Coronary artery (tissue), 2 donors: ENCODE measurements at regions not wholly inside any gene's neighbourhood (a gene's known extent, or its start where the extent isn't known, plus 50 kb on each side); places are given as distances from the start of the nearest gene placed in this dataset.

Experiments
- DNase-seq: peaks from one replicate; pipeline ENCODE4 v3.0.0-alpha.2; 2017; ENCODE audit warnings: low spot score
- H3K27ac ChIP-seq, 2 donors: fragments of 200-600 bp; sonication (generic); one replicate each; pipeline ENCODE4 v1.5.1; 2016 to 2019
- H3K4me3 ChIP-seq: fragments of 200-600 bp; sonication (generic); 2 replicates; pipeline ENCODE4 v1.5.1; 2016; ENCODE audit warnings: mild to moderate bottlenecking, moderate library complexity
- TF ChIP-seq, protein P1 (sequence below): fragments of 200-600 bp; sonication (generic); IDR thresholded peaks from one replicate; pipeline ENCODE4 v1.5.1; 2019; ENCODE audit warnings: antibody characterized with exemption

DNA sequence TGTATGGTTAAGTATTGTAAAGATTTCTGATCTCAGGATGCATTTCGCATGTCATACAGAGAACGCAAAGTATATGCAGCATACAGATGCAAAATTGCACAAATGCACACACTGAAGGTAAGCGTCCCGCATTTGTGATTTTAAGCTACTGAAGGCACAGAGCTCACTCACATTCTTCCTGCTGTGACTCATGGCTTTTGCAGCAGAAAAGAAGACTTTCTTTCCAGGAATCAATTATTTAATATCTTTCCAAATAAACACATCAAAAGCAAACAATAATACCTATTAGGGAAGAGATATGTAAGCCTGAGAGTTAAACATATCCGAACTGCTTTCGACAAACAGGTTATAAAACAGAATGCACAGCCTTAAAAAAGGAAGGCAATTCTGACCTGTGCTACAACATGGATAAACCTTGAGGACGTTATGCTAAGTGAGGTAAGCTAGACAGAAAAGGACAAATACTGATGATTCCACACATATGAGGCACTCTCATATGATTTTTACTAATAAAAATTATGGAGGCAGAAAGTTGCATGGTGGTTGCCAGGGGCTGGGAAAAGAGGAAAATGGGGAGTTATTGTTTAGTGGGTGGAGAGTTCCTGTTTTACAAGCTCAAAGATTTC, 109.0 kb downstream of the TFAP2A start:
- H3K4me3 ChIP-seq, result no peak overlapping the region
- TF ChIP-seq, protein P1, sequence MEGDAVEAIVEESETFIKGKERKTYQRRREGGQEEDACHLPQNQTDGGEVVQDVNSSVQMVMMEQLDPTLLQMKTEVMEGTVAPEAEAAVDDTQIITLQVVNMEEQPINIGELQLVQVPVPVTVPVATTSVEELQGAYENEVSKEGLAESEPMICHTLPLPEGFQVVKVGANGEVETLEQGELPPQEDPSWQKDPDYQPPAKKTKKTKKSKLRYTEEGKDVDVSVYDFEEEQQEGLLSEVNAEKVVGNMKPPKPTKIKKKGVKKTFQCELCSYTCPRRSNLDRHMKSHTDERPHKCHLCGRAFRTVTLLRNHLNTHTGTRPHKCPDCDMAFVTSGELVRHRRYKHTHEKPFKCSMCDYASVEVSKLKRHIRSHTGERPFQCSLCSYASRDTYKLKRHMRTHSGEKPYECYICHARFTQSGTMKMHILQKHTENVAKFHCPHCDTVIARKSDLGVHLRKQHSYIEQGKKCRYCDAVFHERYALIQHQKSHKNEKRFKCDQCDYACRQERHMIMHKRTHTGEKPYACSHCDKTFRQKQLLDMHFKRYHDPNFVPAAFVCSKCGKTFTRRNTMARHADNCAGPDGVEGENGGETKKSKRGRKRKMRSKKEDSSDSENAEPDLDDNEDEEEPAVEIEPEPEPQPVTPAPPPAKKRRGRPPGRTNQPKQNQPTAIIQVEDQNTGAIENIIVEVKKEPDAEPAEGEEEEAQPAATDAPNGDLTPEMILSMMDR, result no peak
- DNase-seq, result no peak

DNA sequence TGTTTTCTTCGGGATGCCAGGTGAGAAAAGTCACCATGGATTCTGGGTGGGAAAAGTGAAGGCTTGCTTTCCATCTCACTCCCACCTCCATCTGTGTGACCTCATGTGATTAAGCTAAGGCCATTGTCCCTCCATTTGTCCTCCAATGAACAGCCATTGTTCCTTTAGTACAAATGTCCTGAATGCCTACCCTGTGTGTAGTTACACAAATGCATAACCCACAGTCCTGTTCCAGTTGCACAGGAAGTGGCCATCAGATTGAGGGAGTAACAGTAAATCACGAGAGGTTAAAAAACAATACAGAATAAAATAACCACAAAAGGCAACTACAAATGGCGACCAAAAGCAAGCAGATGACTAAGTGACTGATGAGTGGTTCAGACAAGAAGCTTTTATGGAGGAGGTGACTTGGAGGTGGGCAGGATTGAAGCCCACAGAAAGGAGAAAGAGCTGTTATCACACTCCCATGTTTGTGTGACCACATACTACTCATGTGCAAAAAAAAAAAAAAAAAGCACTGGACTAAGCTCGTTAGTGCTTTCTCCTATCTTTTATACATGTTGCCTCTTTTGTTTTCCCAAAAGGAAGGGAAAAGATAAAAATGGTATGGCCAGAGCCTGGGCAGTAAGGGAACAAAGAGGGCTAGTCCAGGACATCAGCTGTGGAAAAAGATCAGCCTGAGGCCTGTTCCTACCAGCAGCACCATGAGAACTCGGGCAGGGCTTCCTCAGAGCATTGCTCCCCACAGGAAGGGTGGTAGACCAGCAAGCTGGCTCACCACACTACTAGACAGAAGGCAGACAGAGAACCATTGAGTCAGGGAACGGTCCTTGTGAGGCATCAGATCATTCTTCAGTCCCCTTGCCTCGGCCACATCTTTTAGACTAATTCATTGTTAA, 111.0 kb downstream of the TFAP2A start:
- TF ChIP-seq, protein P1, result no peak
- Histone ChIP-seq H3K27ac (no peak overlapping the region), H3K4me3 (no peak overlapping the region)
- no peak for DNase-seq

More for the DNA sequence above, 109.0 kb downstream of the TFAP2A start:
- no peak overlapping the region for H3K27ac ChIP-seq

DNA sequence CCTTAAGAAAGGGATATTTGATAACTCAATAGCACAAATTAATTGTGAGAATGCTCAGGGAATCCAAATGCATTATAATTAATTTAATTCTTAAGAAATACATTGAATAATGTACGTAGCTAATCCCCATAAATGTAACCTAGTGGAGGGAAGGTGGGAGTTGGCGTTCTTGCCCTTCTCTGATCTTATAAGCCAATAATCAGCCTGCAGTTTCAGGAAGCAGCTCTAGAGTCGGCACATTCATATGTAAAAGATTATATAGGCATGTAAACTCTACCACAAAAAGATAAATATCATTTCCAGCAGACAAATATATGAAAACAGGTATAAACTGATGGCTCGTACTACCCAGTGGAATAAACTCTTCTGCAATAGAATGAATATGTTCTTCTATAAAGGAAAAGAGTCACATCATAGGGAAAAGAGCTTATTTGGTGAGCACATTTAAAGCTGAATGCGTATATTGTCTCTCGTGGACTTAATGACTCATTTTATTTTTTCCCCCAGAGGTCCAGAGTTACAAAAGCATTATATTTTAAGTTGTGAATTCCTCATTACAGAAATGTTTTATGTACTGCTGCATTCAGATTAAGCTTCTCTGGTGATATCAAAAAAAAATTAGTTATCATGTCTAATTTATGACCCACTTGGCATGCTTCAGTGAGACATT, 112.2 kb downstream of the TFAP2A start:
- Histone ChIP-seq H3K27ac (no peak overlapping the region), H3K4me3 (no peak overlapping the region)
- TF ChIP-seq, protein P1, result no peak
- DNase-seq, result no peak

DNA sequence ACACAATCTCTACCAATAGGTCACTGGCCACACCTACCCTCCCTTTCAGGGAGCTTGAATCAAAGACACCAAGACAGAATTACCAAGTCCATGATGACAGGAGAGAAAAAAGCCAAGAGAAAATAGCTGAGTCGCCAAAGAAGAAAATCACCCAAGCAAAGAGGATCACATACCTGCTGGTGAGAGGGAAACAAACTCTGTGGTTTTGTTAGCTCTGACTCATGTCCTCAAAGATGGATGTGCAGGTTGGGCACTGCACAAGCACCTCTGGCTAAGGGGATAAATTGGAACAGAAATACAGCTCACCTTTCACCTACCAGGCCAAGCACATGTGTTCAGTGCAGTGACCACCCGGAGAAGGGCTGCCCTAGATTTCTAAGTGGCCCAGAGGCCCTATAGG, 114.8 kb downstream of the TFAP2A start:
- Histone ChIP-seq H3K4me3 (no peak overlapping the region), H3K27ac (no peak overlapping the region)
- no peak for DNase-seq
- TF ChIP-seq, protein P1, result no peak

DNA sequence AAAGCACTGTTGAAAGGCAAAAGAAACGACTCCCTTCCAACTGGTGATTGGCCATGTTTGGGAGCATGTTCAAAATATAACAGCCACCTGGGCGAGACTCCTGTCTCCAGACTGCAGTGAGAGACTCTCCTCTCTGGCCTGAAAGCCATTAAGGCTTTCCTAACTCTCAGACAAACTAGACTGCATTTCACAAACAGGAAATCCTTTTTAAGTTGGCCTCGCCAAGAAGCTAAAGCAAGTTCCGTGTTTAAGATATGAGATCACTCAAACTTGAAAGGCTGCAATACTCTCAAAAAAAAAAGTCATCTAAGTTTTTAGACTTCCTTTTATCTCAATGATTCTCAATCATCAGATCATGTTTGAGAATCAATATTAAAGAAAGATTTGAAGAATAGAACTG, 117.0 kb downstream of the TFAP2A start:
- TF ChIP-seq, protein P1, result no peak
- no peak overlapping the region for H3K27ac ChIP-seq
- no peak for DNase-seq
- no peak overlapping the region for H3K4me3 ChIP-seq

DNA sequence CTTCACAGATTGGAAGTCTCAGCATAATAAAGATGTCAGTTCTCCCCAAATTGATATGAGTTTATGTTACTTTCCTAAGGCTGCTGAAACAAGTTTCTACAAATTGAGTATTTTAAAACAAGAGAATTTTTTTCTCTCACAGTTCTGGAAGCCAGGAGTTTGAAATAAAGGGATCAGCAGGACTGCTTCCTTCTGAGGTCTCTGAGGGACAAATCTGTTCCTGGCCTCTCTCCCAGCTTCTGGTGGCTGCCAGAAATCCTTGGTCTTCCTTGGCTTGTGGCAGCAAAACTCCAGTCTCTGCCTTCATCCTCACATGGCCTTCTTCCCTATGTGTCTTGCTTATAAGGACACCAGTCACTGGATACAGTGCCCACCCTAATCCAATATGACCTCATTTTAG, 136.1 kb downstream of the TFAP2A start:
- H3K27ac ChIP-seq, result no peak overlapping the region
- DNase-seq, result no peak
- TF ChIP-seq, protein P1, result no peak
- H3K4me3 ChIP-seq, result no peak overlapping the region
